Small intestine (tissue), 7 donors: ENCODE measurements at regions not wholly inside any gene's neighbourhood (a gene's known extent, or its start where the extent isn't known, plus 50 kb on each side); places are given as distances from the start of the nearest gene placed in this dataset.

Experiments
- DNase-seq, 2 donors: peaks; one replicate each; pipeline versions ENCODE4 v3.0.0 to v3.0.0-alpha.2; 2013
- FAIRE-seq: peaks from 2 replicates; lab custom pipeline; 2012; peaks lifted over from hg19 to GRCh38; lab: Jason Lieb, UNC
- H3K27ac ChIP-seq, 3 donors: one replicate each; pipeline ENCODE4 v1.5.1; 2013; ENCODE audit warnings: low read length in 2 of 3, mild to moderate bottlenecking in 2 of 3, control low read depth in 1 of 3, inconsistent platforms in 1 of 3, low read depth in 1 of 3, moderate library complexity in 1 of 3
- H3K27me3 ChIP-seq, 3 donors: one replicate each; pipeline ENCODE4 v1.6.1; 2013; ENCODE audit warnings: low read length in 3 of 3, inconsistent platforms in 1 of 3; ENCODE audit not compliant: control insufficient read depth in 3 of 3, insufficient read depth in 3 of 3
- H3K36me3 ChIP-seq, 3 donors: one replicate each; pipeline ENCODE4 v1.6.1; 2013; ENCODE audit warnings: low read length in 3 of 3, inconsistent platforms in 1 of 3, low read depth in 1 of 3, mild to moderate bottlenecking in 1 of 3, moderate library complexity in 1 of 3; ENCODE audit not compliant: control insufficient read depth in 3 of 3, insufficient read depth in 2 of 3
- H3K4me1 ChIP-seq, 3 donors: one replicate each; pipeline ENCODE4 v1.6.1; 2013; ENCODE audit warnings: low read length in 2 of 3, inconsistent platforms in 1 of 3, low read depth in 1 of 3, mild to moderate bottlenecking in 1 of 3, moderate library complexity in 1 of 3; ENCODE audit not compliant: control insufficient read depth in 3 of 3, insufficient read depth in 2 of 3
- H3K4me3 ChIP-seq, 3 donors: one replicate each; pipeline ENCODE4 v1.5.1; 2013; ENCODE audit warnings: low read length in 3 of 3, control low read depth in 1 of 3, inconsistent platforms in 1 of 3, low read depth in 1 of 3, mild to moderate bottlenecking in 1 of 3, moderate library complexity in 1 of 3
- H3K9me3 ChIP-seq, 2 donors: one replicate each; pipeline ENCODE4 v1.6.1; 2013; ENCODE audit warnings: low read depth in 1 of 2, low read length in 1 of 2; ENCODE audit not compliant: control insufficient read depth in 2 of 2, insufficient read depth in 1 of 2
- WGBS, 3 donors: extraction: QIAGEN DNeasy Blood & Tissue Kit; methylation state at CpG; one replicate each; pipeline ENCODE4 v1.1.7; 2013; 5-methylcytosine and 5-hydroxymethylcytosine counted together
- donor health status: healthy with polysubstance abuse.
- donor health status: control.
- donor health status: control.
- donor health status: Bipolar disorder and iron deficiency.
- donor health status: healthy.

GRCh38 chr6:54609981-54610380 is 236.6 kb upstream of the FAM83B start:
- DNase-seq (no peak), FAIRE-seq (no peak)
- no peaks in the 10 kb centered on the region for H3K36me3 ChIP-seq
- no peaks in the 10 kb centered on the region for H3K9me3 ChIP-seq
- H3K4me3 ChIP-seq = no peak overlapping the region
- H3K27me3 ChIP-seq = no peaks in the 10 kb centered on the region
- H3K4me1 ChIP-seq = no peaks in the 10 kb centered on the region
- H3K27ac ChIP-seq = no peak overlapping the region

GRCh38 chr6:54613596-54613995 is 233.0 kb upstream of the FAM83B start:
- Histone ChIP-seq H3K4me1 (peaks cover 0 to 7% (median 0%) of the 10 kb centered on the region in 3 donors), H3K36me3 (no peaks in the 10 kb centered on the region), H3K4me3 (no peak overlapping the region), H3K27ac (no peak overlapping the region), H3K27me3 (no peaks in the 10 kb centered on the region), H3K9me3 (no peaks in the 10 kb centered on the region)
- 67 to 83% (median 70%) methylated on average over 1 of the region's 1 CpG for WGBS, 3 donors
- FAIRE-seq (no peak), DNase-seq (no peak)

GRCh38 chr6:54614499-54615195 is 231.9 kb upstream of the FAM83B start:
- 81 to 94% (median 88%) methylated on average over 8 to 9 of the region's 9 CpGs for whole genome bisulfite sequencing, 3 donors
- H3K9me3 ChIP-seq = no peaks in the 10 kb centered on the region
- H3K27ac ChIP-seq = no peak overlapping the region
- no peaks in the 10 kb centered on the region for H3K36me3 ChIP-seq
- H3K4me1 ChIP-seq = peaks cover 0 to 7% (median 0%) of the 10 kb centered on the region in 3 donors
- FAIRE-seq (no peak), DNase-seq (no peak)
- no peaks in the 10 kb centered on the region for H3K27me3 ChIP-seq
- H3K4me3 ChIP-seq = no peak overlapping the region

GRCh38 chr6:54617730-54618129 is 228.8 kb upstream of the FAM83B start:
- H3K4me3 ChIP-seq = no peak overlapping the region
- H3K4me1 ChIP-seq = peaks cover 0 to 7% (median 0%) of the 10 kb centered on the region in 3 donors
- FAIRE-seq (no peak), DNase-seq (peak; percentile 34 to 48)
- H3K36me3 ChIP-seq = no peaks in the 10 kb centered on the region
- H3K27ac ChIP-seq = no peak overlapping the region
- 4 to 33% (median 19%) methylated on average over 1 of the region's 1 CpG for WGBS, 3 donors
- no peaks in the 10 kb centered on the region for H3K9me3 ChIP-seq
- no peaks in the 10 kb centered on the region for H3K27me3 ChIP-seq

- H3K9me3 ChIP-seq = no peaks in the 10 kb centered on the region
- H3K4me3 ChIP-seq = no peak overlapping the region
- H3K4me1 ChIP-seq = peaks cover 0 to 7% (median 0%) of the 10 kb centered on the region in 3 donors
- no peaks in the 10 kb centered on the region for H3K27me3 ChIP-seq
- no peaks in the 10 kb centered on the region for H3K36me3 ChIP-seq
- DNase-seq (no peak), FAIRE-seq (no peak)
- no peak overlapping the region for H3K27ac ChIP-seq
These were observed 228.0 kb upstream of the FAM83B start for GRCh38 chr6:54618572-54618971.

- FAIRE-seq = no peak
- 80 to 89% (median 88%) methylated on average over 2 of the region's 2 CpGs for WGBS, 3 donors
- H3K27me3 ChIP-seq = no peaks in the 10 kb centered on the region
These were observed 227.5 kb upstream of the FAM83B start for GRCh38 chr6:54619102-54619501.

GRCh38 chr6:54621285-54621684 is 225.3 kb upstream of the FAM83B start:
- FAIRE-seq (no peak), DNase-seq (peak in 1 of 2 donors; percentile 11)
- H3K27me3 ChIP-seq = no peaks in the 10 kb centered on the region

More at GRCh38 chr6:54619102-54619501, 227.5 kb upstream of the FAM83B start:
- no peak overlapping the region for H3K4me3 ChIP-seq
- no peak for DNase-seq
- H3K4me1 ChIP-seq = peaks cover 0 to 7% (median 0%) of the 10 kb centered on the region in 3 donors
- no peak overlapping the region for H3K27ac ChIP-seq
- H3K36me3 ChIP-seq = no peaks in the 10 kb centered on the region
- H3K9me3 ChIP-seq = no peaks in the 10 kb centered on the region

GRCh38 chr6:54624216-54624615 is 222.4 kb upstream of the FAM83B start:
- H3K9me3 ChIP-seq = no peaks in the 10 kb centered on the region
- H3K4me1 ChIP-seq = no peaks in the 10 kb centered on the region
- no peaks in the 10 kb centered on the region for H3K36me3 ChIP-seq
- DNase-seq = no peak
- H3K4me3 ChIP-seq = no peak overlapping the region
- H3K27me3 ChIP-seq = no peaks in the 10 kb centered on the region
- FAIRE-seq = no peak
- no peak overlapping the region for H3K27ac ChIP-seq
- WGBS, 3 donors = 91 to 100% (median 100%) methylated on average over 1 of the region's 1 CpG

More at GRCh38 chr6:54621285-54621684, 225.3 kb upstream of the FAM83B start:
- Histone ChIP-seq H3K4me3 (no peak overlapping the region), H3K4me1 (peaks cover 0 to 7% (median 0%) of the 10 kb centered on the region in 3 donors), H3K36me3 (no peaks in the 10 kb centered on the region), H3K9me3 (no peaks in the 10 kb centered on the region), H3K27ac (no peak overlapping the region)

- Histone ChIP-seq H3K36me3 (no peaks in the 10 kb centered on the region), H3K9me3 (no peaks in the 10 kb centered on the region), H3K4me3 (no peak overlapping the region), H3K27ac (no peak overlapping the region), H3K4me1 (no peaks in the 10 kb centered on the region), H3K27me3 (no peaks in the 10 kb centered on the region)
- 83 to 89% (median 88%) methylated on average over 5 of the region's 5 CpGs for WGBS, 3 donors
- DNase-seq (no peak), FAIRE-seq (no peak)
These were observed 221.8 kb upstream of the FAM83B start for GRCh38 chr6:54624779-54625178.
